K562 (cell line): ENCODE measurements at regions not wholly inside any gene's neighbourhood (a gene's known extent, or its start where the extent isn't known, plus 50 kb on each side); places are given as distances from the start of the nearest gene placed in this dataset.

ENCODE experiments used
- ATAC-seq: fragments of 200-7000 bp; cut with Tn5 transposase; 3 replicates; pipeline ENCODE4 v1.9.1; 2020; ENCODE audit warnings: moderate library complexity
- BruUV-seq: library from RNA; stranded (reverse); fragments of 400-500 nt; replicated peaks from 2 replicates; lab custom pipeline; 2021; lab: Mats Ljungman, UMichigan
- CTCF ChIA-PET: fragments of 300-600 bp; formaldehyde crosslinking; extraction: SDS; loops from one replicate; lab custom pipeline; 2021; ENCODE audit warnings: low intra/inter-chr PET ratio; lab: Yijun Ruan, JAX
- POLR2A ChIA-PET: fragments of 300-600, 350-650 bp; sonication (Branson Sonifier 250); formaldehyde crosslinking; extraction: SDS; loops from one replicate; lab custom pipeline; 2021; ENCODE audit warnings: antibody characterized with exemption, inconsistent platforms; lab: Yijun Ruan, JAX
- DNase-seq, 4 experiments: peaks; one replicate each; pipeline versions ENCODE4 v3.0.0 to v3.0.0-alpha.2; 2011 to 2018; ENCODE audit warnings: low spot score in 3 of 4, mixed read lengths in 3 of 4; ENCODE audit errors: extremely low read depth in 1 of 4
- FAIRE-seq: peaks from 2 replicates; lab custom pipeline; 2011; peaks lifted over from hg19 to GRCh38; lab: Jason Lieb, UNC
- H2AFZ ChIP-seq: 2 replicates; pipeline ENCODE4 v1.6.0; 2011; ENCODE audit warnings: low read depth, low read length, control low read depth, inconsistent platforms
- H3K27ac ChIP-seq: fragments of 200-600 bp; 3 replicates; pipeline ENCODE4 v1.8.0; 2011; ENCODE audit warnings: low read depth, mild to moderate bottlenecking, control low read depth, inconsistent platforms, low read length, moderate library complexity, mixed read lengths; ENCODE audit errors: extremely low read depth
- H3K27me3 ChIP-seq, 2 experiments: fragments of 300-600 bp in 1 of 2; 2 replicates in 1 of 2; 3 replicates in 1 of 2; pipeline versions ENCODE4 v1.6.0 to v1.8.0; 2011; ENCODE audit warnings: inconsistent platforms in 2 of 2, low read length in 2 of 2, mild to moderate bottlenecking in 1 of 2, mixed read lengths in 1 of 2, moderate library complexity in 1 of 2; ENCODE audit not compliant: control insufficient read depth in 2 of 2, insufficient read depth in 2 of 2
- H3K36me3 ChIP-seq: fragments of 300-600 bp; 3 replicates; pipeline ENCODE4 v1.8.0; 2011; ENCODE audit warnings: mild to moderate bottlenecking, low read length, inconsistent platforms; ENCODE audit not compliant: control insufficient read depth, insufficient read depth
- H3K4me1 ChIP-seq, 2 experiments: fragments of 200-600 bp in 1 of 2; replicated peaks in 1 of 2; 2 replicates in 1 of 2; 3 replicates in 1 of 2; pipeline versions ENCODE4 v1.5.1 to v1.8.0; 2011; ENCODE audit warnings: inconsistent platforms in 2 of 2, low read length in 2 of 2, mild to moderate bottlenecking in 1 of 2, mixed read lengths in 1 of 2, moderate library complexity in 1 of 2; ENCODE audit not compliant: control insufficient read depth in 2 of 2, insufficient read depth in 2 of 2
- H3K4me2 ChIP-seq: 2 replicates; pipeline ENCODE4 v1.6.1; 2011; ENCODE audit warnings: low read length, control low read depth, inconsistent platforms, mixed read lengths; ENCODE audit not compliant: insufficient read depth
- H3K4me3 ChIP-seq: fragments of 200-600 bp; sonication (generic), shearing (Covaris generic); 2 replicates; pipeline ENCODE4 v1.5.1; 2016; ENCODE audit warnings: control low read depth, inconsistent platforms
- H3K79me2 ChIP-seq: fragments of 200-600 bp; 3 replicates; pipeline ENCODE4 v1.8.0; 2011; ENCODE audit warnings: low read length, inconsistent platforms; ENCODE audit not compliant: control insufficient read depth, insufficient read depth
- H3K9ac ChIP-seq, 2 experiments: 2 replicates each; pipeline versions ENCODE4 v1.6.0 to v1.6.1; 2011; ENCODE audit warnings: low read depth in 2 of 2, low read length in 2 of 2, control low read depth in 1 of 2, inconsistent platforms in 1 of 2, mild to moderate bottlenecking in 1 of 2, mixed read lengths in 1 of 2; ENCODE audit not compliant: insufficient read depth in 1 of 2
- H3K9me1 ChIP-seq: one replicate; pipeline ENCODE4 v1.6.0; 2011; ENCODE audit warnings: inconsistent platforms, mild to moderate bottlenecking, low read length, moderate library complexity; ENCODE audit not compliant: control insufficient read depth, insufficient read depth
- H3K9me3 ChIP-seq: replicated peaks from 2 replicates; pipeline ENCODE4 v1.5.1; 2011; ENCODE audit warnings: low read depth, low read length, inconsistent platforms; ENCODE audit not compliant: control insufficient read depth, insufficient read depth
- H4K20me1 ChIP-seq: replicated peaks from 2 replicates; pipeline ENCODE4 v1.6.1; 2011; ENCODE audit warnings: low read length, inconsistent platforms, mixed read lengths; ENCODE audit not compliant: control insufficient read depth, insufficient read depth
- COPS2 ChIP-seq: fragments of 450-650 bp; conservative IDR thresholded peaks from 2 replicates; pipeline ENCODE4 v1.6.1; 2016; ENCODE audit warnings: mild to moderate bottlenecking, moderate library complexity
- GATA2 ChIP-seq: sonication (generic); formaldehyde crosslinking; IDR thresholded peaks from 2 replicates; pipeline ENCODE4 v1.4.0; 2020; ENCODE audit warnings: mild to moderate bottlenecking, missing genetic modification reagents
- GTF2F1 ChIP-seq: IDR thresholded peaks from 2 replicates; pipeline ENCODE4 v1.6.1; 2011; ENCODE audit warnings: low read depth, low read length, improper control_type of control experiment
- HMGN3 ChIP-seq: IDR thresholded peaks from 2 replicates; pipeline ENCODE4 v1.6.1; 2011; ENCODE audit warnings: borderline replicate concordance, low read depth, mild to moderate bottlenecking, mixed read lengths, low read length; ENCODE audit not compliant: insufficient read length; ENCODE audit errors: extremely low read depth
- HNRNPH1 ChIP-seq: fragments of 200-400 bp; formaldehyde crosslinking; optimal IDR thresholded peaks from 2 replicates; pipeline ENCODE3; 2017; ENCODE audit warnings: low read depth, mild to moderate bottlenecking, low read length, moderate library complexity
- POLR3G ChIP-seq: IDR thresholded peaks from 2 replicates; pipeline ENCODE4 v1.6.1; 2011; ENCODE audit not compliant: insufficient read length, insufficient replicate concordance; ENCODE audit errors: extremely low read depth
- RBM39 ChIP-seq: fragments of 200-400 bp; formaldehyde crosslinking; optimal IDR thresholded peaks from 2 replicates; pipeline ENCODE3; 2018; ENCODE audit warnings: low read depth, low read length
- RNF2 ChIP-seq: sonication (generic); IDR thresholded peaks from 2 replicates; pipeline ENCODE4 v1.6.1; 2016
- ZC3H8 ChIP-seq: fragments of 450-650 bp; IDR thresholded peaks from 2 replicates; pipeline ENCODE4 v1.6.1; 2017
- ZNF184 ChIP-seq: sonication (generic); formaldehyde crosslinking; IDR thresholded peaks from 2 replicates; pipeline ENCODE4 v1.5.0; 2020; ENCODE audit warnings: missing genetic modification reagents
- ZNF354B ChIP-seq: fragments of 250-450 bp; sonication (Bioruptor Pico); IDR thresholded peaks from 2 replicates; pipeline ENCODE4 v1.4.0; 2020
- ZNF583 ChIP-seq: fragments of 250-450 bp; sonication (Bioruptor Pico); IDR thresholded peaks from 2 replicates; pipeline ENCODE4 v1.4.0; 2020
- WGBS: fragments of 100-300 bp; shearing (Covaris generic); methylation state at CpG from one replicate; pipeline ENCODE4 v1.1.6; 2016; ENCODE audit warnings: low coverage, mixed read lengths; ENCODE audit not compliant: insufficient coverage; ENCODE audit errors: missing lambda C conversion rate; 5-methylcytosine and 5-hydroxymethylcytosine counted together
- in situ Hi-C: fragments of 300-500 bp; cut with MboI; formaldehyde crosslinking; loops from 4 replicates; pipeline ENCODE4 v1.15.0; 2018; ENCODE audit warnings: inconsistent platforms, mixed read lengths
- intact Hi-C: fragments of 100-400 bp; cut with micrococcal nuclease; formaldehyde crosslinking; loops from 2 replicates; pipeline ENCODE4 v1.14.2; 2022
- TF ChIP-seq, protein P1 (sequence below): sonication (generic); formaldehyde crosslinking; IDR thresholded peaks from 2 replicates; pipeline ENCODE4 v1.8.1; 2023; ENCODE audit warnings: mild to moderate bottlenecking, missing genetic modification reagents
- TF ChIP-seq, protein P2 (sequence below), 3 experiments: fragments of 200-800 bp in 1 of 3; fragments of 250-450 bp in 1 of 3; fragments of 450-650 bp in 1 of 3; sonication (Bioruptor Pico) in 1 of 3; sonication (Bioruptor generic) in 1 of 3; formaldehyde crosslinking in 1 of 3; IDR thresholded peaks; 2 replicates each; pipeline versions ENCODE4 v1.6.1 to v1.8.0; 2016 to 2022; ENCODE audit warnings: mild to moderate bottlenecking in 2 of 3, missing genetic modification characterization in 2 of 3, missing compliant biosample characterization in 1 of 3, moderate library complexity in 1 of 3
- TF ChIP-seq, protein P3 (sequence below): sonication (generic); formaldehyde crosslinking; IDR thresholded peaks from 2 replicates; pipeline ENCODE4 v1.8.0; 2022; ENCODE audit warnings: missing genetic modification reagents, mild to moderate bottlenecking, moderate library complexity, borderline replicate concordance

DNA sequence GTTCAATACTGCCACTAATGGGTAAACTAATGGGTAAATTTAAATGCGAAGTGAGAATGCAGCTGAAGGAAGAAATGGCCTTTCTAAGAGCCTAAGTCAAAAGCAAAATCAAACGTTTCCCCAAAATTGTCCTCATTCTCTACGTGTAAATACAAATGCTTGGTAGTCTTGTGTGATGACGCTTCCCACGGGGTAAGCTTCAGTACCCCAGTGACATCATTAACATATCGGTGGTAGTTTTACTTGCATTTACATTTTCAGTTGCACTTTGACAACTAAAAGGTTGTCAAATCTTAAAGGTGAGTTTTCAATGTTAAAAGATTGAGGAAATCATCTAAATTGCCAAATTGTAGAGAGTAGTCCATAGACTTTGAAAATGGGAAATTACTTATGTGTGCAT is 550.7 kb upstream of the CCNG1 start:
- H3K27ac ChIP-seq: no peak overlapping the region
- no peak for TF ChIP-seq ZNF583
- no peak for TF ChIP-seq RNF2
- TF ChIP-seq, protein P1, sequence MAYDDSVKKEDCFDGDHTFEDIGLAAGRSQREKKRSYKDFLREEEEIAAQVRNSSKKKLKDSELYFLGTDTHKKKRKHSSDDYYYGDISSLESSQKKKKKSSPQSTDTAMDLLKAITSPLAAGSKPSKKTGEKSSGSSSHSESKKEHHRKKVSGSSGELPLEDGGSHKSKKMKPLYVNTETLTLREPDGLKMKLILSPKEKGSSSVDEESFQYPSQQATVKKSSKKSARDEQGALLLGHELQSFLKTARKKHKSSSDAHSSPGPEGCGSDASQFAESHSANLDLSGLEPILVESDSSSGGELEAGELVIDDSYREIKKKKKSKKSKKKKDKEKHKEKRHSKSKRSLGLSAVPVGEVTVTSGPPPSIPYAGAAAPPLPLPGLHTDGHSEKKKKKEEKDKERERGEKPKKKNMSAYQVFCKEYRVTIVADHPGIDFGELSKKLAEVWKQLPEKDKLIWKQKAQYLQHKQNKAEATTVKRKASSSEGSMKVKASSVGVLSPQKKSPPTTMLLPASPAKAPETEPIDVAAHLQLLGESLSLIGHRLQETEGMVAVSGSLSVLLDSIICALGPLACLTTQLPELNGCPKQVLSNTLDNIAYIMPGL (CRISPR knock-in tag): no peak
- TF ChIP-seq RBM39: no peak
- TF ChIP-seq, protein P2, sequence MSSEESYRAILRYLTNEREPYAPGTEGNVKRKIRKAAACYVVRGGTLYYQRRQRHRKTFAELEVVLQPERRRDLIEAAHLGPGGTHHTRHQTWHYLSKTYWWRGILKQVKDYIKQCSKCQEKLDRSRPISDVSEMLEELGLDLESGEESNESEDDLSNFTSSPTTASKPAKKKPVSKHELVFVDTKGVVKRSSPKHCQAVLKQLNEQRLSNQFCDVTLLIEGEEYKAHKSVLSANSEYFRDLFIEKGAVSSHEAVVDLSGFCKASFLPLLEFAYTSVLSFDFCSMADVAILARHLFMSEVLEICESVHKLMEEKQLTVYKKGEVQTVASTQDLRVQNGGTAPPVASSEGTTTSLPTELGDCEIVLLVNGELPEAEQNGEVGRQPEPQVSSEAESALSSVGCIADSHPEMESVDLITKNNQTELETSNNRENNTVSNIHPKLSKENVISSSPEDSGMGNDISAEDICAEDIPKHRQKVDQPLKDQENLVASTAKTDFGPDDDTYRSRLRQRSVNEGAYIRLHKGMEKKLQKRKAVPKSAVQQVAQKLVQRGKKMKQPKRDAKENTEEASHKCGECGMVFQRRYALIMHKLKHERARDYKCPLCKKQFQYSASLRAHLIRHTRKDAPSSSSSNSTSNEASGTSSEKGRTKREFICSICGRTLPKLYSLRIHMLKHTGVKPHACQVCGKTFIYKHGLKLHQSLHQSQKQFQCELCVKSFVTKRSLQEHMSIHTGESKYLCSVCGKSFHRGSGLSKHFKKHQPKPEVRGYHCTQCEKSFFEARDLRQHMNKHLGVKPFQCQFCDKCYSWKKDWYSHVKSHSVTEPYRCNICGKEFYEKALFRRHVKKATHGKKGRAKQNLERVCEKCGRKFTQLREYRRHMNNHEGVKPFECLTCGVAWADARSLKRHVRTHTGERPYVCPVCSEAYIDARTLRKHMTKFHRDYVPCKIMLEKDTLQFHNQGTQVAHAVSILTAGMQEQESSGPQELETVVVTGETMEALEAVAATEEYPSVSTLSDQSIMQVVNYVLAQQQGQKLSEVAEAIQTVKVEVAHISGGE (CRISPR knock-in tag; IDR thresholded peaks at IDR 0.05): no peak
- TF ChIP-seq ZNF184: no peak
- TF ChIP-seq COPS2: no peak
- TF ChIP-seq, protein P3, sequence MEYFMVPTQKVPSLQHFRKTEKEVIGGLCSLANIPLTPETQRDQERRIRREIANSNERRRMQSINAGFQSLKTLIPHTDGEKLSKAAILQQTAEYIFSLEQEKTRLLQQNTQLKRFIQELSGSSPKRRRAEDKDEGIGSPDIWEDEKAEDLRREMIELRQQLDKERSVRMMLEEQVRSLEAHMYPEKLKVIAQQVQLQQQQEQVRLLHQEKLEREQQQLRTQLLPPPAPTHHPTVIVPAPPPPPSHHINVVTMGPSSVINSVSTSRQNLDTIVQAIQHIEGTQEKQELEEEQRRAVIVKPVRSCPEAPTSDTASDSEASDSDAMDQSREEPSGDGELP: no peak
- no peak for TF ChIP-seq GATA2 (CRISPR knock-in tag)
- no peak for TF ChIP-seq POLR3G
- TF ChIP-seq GTF2F1: no peak
- TF ChIP-seq ZC3H8: no peak
- no peak for TF ChIP-seq HNRNPH1
- no peak for TF ChIP-seq HMGN3
- TF ChIP-seq ZNF354B (CRISPR knock-in tag): no peak
- intact Hi-C loops (no loop called here), in situ Hi-C loops (no loop called here)
- 2% methylated on average over 6 of the region's 6 CpGs for WGBS
- no peak overlapping the region for H3K4me3 ChIP-seq
- H3K9me1 ChIP-seq: no peaks in the 10 kb centered on the region
- no peaks in the 10 kb centered on the region for H3K4me1 ChIP-seq
- no peaks in the 10 kb centered on the region for H4K20me1 ChIP-seq
- H3K4me2 ChIP-seq: no peak overlapping the region
- no TSS peak for BruUV-seq
- CTCF ChIA-PET: no interaction called here
- no peaks in the 10 kb centered on the region for H3K79me2 ChIP-seq
- POLR2A ChIA-PET: no interaction called here
- H3K9ac ChIP-seq: no peak overlapping the region
- ATAC-seq (no peak), DNase-seq (no peak), FAIRE-seq (no peak)
- no peaks in the 10 kb centered on the region for H3K27me3 ChIP-seq
- no peaks in the 10 kb centered on the region for H3K9me3 ChIP-seq
- no peak overlapping the region for H2AFZ ChIP-seq
- H3K36me3 ChIP-seq: no peaks in the 10 kb centered on the region
